Stimulated activated CD4-positive, alpha-beta T cell treated with anti-CD3 and anti-CD28 coated beads, Interleukin-12 subunit alpha, Interleukin-12 subunit beta, amount 100 ng/mL, for 48 hours (primary cell): ENCODE measurements at regions not wholly inside any gene's neighbourhood (a gene's known extent, or its start where the extent isn't known, plus 50 kb on each side); places are given as distances from the start of the nearest gene placed in this dataset.
"Not testable (repeated sequence)": the region's sequence is repeated elsewhere in the genome, so short reads cannot be mapped to it uniquely, and the experiment has no call there.

Experiments used
- DNase-seq, 3 donors: peaks; one replicate each; pipeline ENCODE4 v3.0.0-alpha.2; 2020; ENCODE audit warnings: low read depth in 2 of 3, low spot score in 1 of 3

DNA sequence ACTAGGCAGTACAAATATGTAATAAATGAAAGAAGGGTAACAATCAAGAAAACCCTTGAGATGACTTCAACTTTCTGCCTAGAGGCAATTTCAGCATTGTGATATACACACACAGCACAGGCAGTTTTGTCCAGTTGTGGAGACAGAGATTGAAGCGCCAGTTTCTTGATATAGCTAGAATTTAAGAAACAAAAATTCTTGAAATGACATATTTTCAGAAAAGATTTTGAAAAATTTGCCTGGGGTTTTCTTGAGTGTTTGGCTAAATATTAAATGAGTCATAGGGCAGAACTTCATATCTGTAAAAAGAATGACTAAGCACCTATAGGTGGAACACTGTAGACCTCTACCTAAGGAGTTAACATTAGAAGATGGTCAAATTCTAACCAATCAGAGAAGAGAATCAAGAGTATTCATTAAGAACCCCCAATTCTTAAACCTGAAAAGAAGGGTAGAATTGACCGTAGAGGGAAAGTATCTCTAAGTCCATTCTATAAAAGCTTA, 1266.8 kb upstream of the TMEFF2 start:
- DNase-seq = no peak

DNA sequence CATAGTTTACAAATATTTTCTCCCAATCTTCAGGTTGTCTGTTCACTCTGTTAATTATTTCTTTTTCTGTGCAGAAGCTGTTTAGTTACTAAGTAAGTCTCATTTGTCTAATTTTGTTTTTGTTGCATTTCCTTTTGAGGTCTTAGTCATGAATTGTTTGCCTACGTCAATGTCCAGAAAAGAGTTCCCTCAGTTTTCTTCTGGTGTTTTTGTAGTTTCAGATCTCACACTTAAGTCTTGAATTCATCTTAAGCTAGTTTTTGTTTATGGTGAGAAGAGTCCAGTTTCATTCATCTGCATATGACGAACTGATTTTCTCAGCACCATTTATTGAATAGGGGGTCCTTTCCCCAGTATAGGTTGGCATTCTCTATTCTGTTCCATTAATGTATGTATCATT, 1252.2 kb upstream of the TMEFF2 start:
- DNase-seq = no peak

DNA sequence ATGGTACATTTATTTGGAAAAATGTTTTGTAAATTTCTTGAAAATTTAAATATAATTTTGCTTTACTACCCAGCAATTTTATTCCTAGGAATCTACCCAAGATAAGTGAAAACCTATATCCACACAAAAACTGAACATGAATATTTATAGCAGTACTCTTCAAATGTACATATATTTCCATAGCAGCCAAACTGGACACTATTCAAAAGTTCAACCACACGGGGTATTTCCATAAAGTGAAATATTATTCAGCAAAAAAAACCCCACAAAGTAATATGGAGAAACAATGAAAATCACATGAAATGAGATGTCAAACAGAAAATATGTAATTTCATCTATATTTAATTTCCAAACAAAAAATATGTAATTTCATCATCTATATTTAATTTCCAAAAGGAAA, 1247.6 kb upstream of the TMEFF2 start:
- DNase-seq = no peak

DNA sequence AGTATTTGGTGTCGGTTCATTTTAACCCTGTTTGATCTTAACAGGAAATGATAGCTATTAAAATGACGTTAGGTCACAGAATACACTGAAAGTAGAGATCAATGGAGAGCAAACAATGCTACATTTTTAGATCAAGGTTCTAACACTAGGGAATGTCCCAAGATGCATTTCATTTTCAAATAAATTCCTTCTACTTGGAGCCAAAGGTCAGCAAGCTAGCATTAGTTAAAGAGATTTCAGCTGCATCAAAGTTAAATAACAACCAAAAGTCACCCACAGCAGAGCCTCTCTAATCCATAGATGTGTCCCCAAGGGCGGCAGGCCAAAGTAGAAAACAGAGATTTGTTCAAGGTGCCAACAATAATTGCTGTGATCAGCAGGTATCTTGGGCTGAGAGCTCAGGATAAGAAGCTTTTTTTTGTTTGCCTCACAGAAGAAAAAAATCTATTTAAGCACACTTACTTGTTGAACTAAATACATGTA, 1233.6 kb upstream of the TMEFF2 start:
- no peak for DNase-seq

DNA sequence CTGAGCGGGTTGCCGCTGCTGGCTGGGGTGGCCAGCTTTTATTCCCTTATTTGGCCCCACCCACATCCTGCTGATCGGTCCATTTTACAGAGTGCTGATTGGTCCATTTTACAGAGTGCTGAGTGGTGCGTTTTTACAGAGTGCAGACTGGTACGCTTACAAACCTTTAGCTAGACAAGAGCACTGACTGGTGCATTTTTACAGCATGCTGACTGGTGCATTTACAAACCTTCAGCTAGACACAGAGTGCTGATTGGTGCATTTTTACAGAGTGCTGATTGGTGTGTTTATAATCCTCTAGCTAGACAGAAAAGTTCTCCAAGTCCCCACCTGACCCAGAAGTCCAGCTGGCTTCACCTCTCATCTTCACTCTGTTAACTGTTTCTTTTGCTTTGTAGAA, 1217.6 kb upstream of the TMEFF2 start:
- not testable (repeated sequence) for DNase-seq

DNA sequence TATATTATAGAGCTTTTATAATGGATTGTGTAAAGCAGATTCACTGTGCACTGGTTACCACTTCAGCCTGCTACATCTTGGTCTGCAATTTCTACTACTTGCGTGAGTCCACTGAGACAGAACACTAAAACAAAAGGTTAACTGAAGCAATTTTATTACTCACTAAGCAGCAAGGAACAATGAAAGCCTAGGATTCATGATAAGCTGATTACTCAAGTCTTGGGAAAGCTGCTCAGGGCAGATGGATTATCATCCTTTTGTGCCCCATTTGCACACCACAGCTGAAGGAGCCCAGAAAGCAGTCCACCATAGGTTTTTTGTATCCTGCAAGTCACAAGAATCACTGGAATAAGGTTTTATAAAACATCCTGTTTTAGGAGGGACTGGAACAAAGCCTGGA, 1215.2 kb upstream of the TMEFF2 start:
- DNase-seq = no peak

DNA sequence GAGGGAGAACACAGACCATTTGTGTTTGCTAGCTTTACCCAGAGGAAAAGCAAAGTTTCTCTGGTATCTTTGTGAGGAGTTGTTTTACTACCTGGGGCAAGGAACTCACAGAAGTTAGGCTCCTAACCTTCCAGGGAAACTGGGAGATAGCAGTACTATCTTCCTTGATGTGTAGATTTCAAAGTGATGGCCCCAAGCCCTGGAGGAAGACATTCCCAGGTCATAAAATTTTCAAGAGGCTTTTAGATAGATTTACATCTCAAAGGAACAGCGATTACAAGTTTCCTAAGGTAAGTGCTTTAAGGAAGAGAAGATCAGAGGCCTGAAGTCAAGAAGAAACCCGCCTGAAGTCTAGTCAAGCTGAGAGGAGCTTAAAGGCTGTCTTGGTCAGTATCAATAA, 1187.8 kb upstream of the TMEFF2 start:
- DNase-seq = no peak

DNA sequence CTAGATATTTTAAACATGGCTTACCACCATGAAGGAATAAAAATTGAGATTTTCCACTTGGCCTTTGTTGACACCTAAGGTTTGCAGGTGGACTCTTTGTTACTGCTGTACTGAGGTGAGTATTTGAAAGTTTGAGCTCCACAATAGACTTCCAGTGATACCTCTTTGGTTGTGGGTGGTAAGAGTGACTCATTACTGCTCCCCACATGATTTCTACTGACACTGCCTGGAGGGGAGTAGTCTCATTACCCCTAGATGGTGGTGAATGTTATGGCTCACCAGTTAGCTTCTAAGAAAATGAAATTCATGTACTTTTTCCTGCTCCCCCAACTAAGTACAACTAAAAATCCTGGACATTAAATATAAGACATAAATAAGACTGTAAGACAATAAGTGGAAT, 1183.1 kb upstream of the TMEFF2 start:
- no peak for DNase-seq

DNA sequence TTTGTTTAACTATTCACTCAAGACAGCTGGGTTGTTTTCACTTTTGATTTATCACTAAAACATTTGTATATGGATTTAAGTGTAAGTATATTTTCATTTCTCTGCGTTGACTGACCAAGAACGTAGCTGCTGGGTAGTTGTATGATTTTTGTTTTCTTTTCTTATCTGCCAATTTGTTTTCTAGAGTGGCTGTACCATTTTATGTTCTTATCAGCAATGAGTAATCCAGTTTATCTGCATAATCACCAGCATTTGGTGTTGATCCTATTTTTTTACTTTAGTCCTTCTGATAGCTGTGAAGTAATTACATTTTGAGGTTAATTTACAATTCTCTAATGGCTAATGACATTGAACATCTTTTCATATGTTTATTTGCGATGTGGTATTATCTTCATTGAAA, 1178.4 kb upstream of the TMEFF2 start:
- no peak for DNase-seq

DNA sequence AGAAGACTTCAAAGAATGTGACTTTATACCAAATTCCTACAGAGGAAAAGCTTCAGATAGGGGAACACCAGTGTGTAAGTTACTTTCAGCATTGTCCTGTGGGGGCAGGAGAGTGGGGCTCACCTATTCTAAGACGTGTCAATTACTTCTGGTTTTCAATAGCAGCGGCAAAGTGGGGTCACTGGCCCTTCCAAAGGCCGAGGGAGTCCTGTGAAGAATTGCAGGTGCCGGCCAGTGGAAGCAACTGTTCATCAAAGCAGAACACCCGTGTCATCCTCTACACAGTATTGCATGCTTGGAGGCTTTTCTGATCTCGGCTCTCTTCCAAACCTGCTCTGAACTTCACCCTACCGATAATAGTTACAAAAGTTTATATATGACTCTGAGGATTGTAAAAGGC, 1176.5 kb upstream of the TMEFF2 start:
- DNase-seq = no peak

DNA sequence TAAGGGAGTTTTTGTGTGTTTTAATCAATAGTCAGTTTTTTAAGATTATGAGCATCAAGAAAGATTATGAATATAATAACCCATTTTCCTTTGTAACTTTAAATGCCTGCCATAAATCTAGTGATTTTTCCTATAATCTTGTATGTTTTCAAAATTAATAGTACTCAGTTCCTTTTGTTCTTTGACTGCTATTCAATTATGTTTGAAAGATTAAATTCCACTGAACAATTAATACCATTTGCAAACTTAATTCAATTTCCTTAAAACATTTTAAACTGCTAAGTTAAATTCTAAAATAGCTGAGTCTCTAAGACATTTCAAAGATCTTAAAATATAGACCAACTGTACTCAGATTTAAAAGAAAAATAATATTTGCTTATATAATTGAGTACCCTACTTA, 1173.9 kb upstream of the TMEFF2 start:
- no peak for DNase-seq

DNA sequence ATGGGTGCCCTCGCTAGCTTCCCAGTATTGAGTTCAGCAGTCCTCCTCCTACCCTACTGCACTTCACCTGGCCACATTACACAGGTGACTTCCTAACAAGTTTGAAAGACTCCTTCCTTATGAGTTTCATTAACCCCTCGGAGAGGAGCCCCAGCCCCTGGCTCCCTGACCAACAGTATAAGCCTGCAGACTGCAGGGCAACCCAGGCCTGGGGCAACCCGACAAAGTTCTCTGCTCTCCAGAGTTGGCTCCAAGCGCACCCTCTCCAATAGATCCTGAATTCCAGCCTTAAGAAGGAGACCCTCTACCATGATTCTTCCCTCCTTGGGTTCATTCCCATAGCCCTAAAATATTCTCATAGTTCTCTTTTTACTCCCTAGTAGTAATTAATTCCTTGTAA, 1162.8 kb upstream of the TMEFF2 start:
- no peak for DNase-seq

DNA sequence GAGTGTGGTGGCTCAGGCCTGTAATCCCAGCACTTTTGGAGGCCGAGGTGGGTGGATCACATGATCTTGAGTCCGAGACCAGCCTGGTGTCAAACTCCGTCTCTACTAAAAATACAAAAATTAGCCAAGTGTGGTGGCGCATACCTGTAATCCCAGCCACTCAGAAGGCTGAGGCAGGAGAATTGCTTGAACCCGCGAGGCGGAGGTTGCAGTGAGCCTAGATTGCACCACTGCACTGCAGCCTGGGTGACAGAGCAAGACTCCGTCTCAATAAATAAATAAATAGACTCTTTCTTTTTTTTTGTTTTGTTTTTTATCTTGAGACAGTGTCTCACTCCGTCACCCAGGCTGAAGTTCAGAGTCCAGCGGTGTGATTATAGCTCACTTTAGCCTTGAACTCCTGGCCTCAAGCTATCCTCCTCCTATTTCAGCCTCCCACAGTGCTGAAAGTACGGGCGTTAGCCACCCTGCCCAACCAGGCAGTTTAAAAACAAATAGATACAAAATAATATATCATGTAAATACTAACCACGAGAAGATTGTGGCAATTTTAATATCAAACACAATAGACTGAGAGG, 1158.0 kb upstream of the TMEFF2 start:
- DNase-seq = not testable (repeated sequence)

DNA sequence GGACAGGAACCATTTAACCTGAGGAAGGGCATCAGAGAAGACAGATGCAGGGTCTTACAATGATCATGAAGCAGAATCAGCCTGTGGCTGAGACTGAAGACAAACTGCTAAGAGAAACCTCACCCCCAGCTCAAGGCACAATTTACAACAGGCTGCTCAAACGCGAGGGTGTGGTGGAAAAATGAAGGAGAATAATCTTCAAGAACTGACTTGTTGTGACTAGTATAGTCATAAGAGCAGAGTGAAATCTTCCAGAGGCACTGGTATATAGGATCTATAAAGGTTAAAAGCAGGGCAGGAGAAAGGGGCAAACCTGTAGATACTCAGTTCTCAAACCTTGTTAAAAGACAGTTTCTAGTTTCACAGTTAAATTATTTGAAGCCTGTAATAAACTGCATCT, 1155.8 kb upstream of the TMEFF2 start:
- no peak for DNase-seq

DNA sequence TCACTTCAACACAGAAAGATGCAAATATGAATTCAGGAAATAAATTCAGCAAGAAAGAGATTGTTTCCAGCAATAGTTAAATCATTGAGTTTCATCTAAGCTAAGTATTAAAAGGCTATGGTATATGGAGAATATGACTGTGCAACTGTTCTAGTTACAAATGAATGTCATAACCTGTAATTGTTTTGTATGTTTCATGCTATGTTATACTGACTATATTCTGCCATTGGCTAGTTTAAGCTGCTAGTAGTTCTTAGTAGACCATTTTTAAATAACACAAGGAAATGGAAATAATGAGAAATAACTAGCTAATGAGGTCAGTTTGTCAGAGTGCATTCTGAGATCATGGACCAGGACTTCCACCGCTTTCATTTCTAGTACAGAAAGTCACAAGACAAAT, 1154.9 kb upstream of the TMEFF2 start:
- DNase-seq = no peak

DNA sequence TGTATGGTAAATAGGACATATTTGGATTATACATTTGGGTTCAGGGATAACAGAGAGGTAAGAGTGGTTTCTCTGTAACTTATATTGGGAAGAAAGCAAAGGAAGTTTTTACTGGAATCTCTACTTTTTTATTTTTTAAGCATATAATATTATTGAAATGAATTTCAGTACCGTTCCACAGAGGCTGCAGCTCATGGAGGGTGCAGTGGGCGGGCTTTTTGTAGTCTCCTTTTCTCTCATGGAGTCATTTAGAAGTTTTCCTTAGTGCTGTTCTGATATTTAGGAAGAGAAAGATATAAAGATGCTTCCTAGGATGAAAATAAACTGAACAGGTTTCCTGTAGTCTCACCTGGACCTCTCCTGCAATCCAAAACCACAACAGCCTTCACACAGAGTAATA, 1153.3 kb upstream of the TMEFF2 start:
- DNase-seq = no peak

DNA sequence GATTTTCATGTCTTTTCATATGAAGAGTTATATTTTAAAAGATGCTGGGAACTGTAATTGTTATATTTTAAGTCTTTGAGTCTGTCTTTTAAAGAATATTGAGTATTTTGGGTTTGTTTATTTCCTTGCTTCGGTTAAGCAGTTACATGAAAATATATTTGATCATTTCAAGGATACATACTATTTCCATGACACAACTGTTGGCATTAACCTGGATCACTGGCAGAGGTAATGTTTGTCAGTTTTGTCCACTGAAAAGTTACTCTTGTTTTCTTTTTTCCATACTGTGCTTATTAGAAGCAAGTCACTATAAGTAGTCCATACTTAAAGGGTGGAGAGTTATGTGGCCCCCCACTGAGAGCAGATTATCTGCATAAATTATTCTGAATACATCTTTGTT, 1142.0 kb upstream of the TMEFF2 start:
- no peak for DNase-seq

DNA sequence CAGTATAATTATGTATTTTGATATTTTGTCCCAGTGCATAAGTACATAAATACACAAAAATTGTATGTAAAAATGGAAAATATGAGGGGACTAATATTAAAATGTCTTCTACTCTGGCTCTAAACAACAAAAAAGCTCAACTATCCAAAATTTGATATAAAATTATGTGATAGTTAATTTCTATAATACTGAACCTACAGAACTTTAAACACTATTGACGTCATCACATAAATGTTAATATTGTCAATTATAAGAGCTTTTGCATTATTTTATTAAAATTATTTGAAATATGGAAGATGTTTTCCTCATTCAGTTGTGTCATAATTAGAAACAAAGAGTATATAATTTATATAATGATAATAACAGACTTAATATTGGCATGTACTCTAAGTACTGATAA, 1139.7 kb upstream of the TMEFF2 start:
- no peak for DNase-seq

DNA sequence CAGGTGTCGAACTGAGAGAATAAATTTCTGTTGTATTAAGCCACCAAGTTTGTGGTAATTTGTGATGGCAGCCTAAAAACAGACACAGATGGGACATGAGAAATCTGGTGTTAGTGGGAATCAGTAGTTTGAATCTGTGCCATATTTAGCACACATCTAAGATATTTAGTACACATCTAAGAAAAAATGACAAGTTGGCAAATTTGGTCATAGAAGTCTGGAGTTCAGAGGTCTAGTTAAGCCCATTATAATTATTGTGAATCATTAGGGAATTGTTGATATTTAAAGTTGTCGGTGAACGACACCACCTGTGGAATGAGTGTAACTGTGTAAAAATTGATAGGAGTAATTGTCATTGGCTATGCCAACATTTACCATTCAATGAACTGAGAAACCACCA, 1138.8 kb upstream of the TMEFF2 start:
- DNase-seq = no peak

DNA sequence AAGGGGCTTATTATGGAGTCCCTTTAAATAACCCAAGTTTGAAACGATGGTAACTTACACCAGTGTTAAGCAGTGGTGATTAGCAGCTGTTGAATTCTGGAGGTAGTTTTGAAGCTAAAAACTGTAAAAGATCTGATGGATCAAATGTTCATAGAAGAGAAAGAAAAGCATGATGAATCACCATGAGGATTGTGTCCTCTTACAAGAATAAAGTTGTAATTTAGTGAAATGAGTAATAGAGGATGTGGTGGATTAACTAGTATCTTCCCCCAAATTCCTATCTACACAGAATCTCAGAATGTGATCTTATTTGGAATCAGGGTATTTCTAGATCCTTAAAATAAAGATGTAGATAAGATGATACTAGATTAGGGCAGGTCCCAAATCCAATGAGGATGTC, 1138.2 kb upstream of the TMEFF2 start:
- DNase-seq = no peak

DNA sequence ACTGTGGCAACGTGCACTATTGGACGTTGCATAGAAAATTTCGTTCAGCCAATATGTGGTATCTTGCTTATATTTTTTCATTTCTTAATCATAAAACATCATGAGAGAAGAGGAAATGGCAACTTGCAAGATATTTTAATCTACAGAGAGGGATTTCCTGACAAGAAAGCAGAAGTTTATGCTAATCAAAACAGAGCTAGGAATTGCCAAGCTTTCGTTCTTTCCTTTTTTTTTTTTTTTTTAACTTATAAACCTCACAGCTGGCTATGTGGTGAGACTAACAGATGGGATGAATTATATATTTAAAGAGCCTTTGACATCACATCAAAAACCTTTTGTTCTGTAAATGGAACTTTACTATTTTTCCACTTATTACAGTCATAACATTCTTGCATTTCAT, 1136.9 kb upstream of the TMEFF2 start:
- DNase-seq = no peak

DNA sequence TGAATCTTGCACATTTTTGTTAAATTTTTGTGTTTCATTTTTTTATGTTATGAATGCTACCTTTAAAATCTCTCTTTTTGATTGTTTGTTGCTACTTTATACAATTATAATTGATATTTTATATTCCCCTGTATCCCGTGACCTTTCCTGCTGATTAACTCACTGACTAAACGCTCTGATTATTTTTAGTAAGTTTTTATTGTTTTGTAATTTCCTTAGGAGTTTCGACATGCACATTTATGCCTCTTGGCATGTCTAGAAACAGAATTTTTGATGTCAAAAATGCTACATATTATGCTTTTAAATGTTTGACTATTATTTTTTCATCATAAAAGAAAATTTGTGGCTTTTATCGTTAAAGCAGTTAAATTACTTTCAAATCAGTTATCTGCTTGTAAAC, 1131.6 kb upstream of the TMEFF2 start:
- DNase-seq = no peak

DNA sequence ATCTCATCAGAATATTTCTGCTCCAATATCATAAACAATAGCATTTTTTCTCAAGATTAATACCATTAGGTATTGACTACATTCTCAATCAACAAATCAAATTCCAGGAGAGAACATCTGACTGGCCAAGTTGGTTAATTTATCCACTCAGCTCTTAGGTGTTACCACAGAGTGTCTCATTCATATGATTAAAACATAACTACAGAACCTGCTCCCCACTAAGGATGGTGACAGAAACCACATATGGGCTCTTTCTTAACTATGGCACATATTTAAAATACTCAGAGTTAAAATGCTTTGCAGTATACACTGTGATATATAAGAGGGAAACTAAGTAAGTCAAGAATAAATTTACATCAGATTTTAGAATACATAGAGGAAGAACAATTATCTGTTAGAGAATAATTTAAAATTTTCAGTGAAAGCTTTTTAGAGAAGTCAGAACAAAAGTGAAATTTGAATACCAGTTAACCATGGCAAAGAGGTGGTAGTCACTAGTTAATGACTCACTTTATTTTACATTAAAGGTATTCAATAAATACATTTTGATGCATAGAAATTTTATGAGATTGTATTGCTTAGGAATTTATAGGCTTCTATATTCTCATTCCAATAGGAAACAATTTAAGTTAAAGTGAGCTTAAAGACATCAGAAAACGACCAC, 1120.8 kb upstream of the TMEFF2 start:
- no peak for DNase-seq
